ENCODE measurements at regions not wholly inside any gene's neighbourhood (a gene's known extent, or its start where the extent isn't known, plus 50 kb on each side); places are given as distances from the start of the nearest gene placed in this dataset.

GRCh38 chr7:26070290-26070689 lies 81.7 kb upstream of the NFE2L3 start:
- Histone ChIP-seq H3K9me3 (no peaks in the 10 kb centered on the region), H3K27me3 (no peaks in the 10 kb centered on the region), H3K4me1 (no peaks in the 10 kb centered on the region), H3K36me3 (no peaks in the 10 kb centered on the region), H3K27ac (no peak overlapping the region), H3K4me3 (no peak overlapping the region)
- DNase-seq (no peak), ATAC-seq (no peak), FAIRE-seq (no peak)
- TF ChIP-seq, protein P1, sequence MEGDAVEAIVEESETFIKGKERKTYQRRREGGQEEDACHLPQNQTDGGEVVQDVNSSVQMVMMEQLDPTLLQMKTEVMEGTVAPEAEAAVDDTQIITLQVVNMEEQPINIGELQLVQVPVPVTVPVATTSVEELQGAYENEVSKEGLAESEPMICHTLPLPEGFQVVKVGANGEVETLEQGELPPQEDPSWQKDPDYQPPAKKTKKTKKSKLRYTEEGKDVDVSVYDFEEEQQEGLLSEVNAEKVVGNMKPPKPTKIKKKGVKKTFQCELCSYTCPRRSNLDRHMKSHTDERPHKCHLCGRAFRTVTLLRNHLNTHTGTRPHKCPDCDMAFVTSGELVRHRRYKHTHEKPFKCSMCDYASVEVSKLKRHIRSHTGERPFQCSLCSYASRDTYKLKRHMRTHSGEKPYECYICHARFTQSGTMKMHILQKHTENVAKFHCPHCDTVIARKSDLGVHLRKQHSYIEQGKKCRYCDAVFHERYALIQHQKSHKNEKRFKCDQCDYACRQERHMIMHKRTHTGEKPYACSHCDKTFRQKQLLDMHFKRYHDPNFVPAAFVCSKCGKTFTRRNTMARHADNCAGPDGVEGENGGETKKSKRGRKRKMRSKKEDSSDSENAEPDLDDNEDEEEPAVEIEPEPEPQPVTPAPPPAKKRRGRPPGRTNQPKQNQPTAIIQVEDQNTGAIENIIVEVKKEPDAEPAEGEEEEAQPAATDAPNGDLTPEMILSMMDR (IDR thresholded peaks at IDR 0.05) = no peak
- intact Hi-C loops (cut with DNase I) = no loop called here
- 77 to 83% methylated on average over 2 of the region's 2 CpGs for WGBS, 2 donors

GRCh38 chr7:26071622-26072456 lies 80.2 kb upstream of the NFE2L3 start:
- intact Hi-C loops (cut with DNase I) = no loop called here
- FAIRE-seq = no peak
- no peak for DNase-seq
- Histone ChIP-seq H3K27ac (no peak overlapping the region), H3K9me3 (no peaks in the 10 kb centered on the region), H3K36me3 (no peaks in the 10 kb centered on the region), H3K4me1 (no peaks in the 10 kb centered on the region), H3K27me3 (no peaks in the 10 kb centered on the region), H3K4me3 (no peak overlapping the region)
- 81 to 86% methylated on average over 4 of the region's 4 CpGs for WGBS, 2 donors
- TF ChIP-seq, protein P1 (IDR thresholded peaks at IDR 0.05) = no peak
- no peak for ATAC-seq

- intact Hi-C loops (cut with DNase I) = no loop called here
- TF ChIP-seq, protein P1 (IDR thresholded peaks at IDR 0.05) = no peak
- Histone ChIP-seq H3K4me3 (no peak overlapping the region), H3K27ac (no peak overlapping the region), H3K4me1 (no peaks in the 10 kb centered on the region), H3K27me3 (no peaks in the 10 kb centered on the region), H3K36me3 (no peaks in the 10 kb centered on the region), H3K9me3 (no peaks in the 10 kb centered on the region)
- 88 to 89% methylated on average over 4 of the region's 4 CpGs for WGBS, 2 donors
- ATAC-seq (no peak), DNase-seq (no peak), FAIRE-seq (no peak)
Measured at GRCh38 chr7:26073041-26073440, 79.0 kb upstream of the NFE2L3 start.

DNA sequence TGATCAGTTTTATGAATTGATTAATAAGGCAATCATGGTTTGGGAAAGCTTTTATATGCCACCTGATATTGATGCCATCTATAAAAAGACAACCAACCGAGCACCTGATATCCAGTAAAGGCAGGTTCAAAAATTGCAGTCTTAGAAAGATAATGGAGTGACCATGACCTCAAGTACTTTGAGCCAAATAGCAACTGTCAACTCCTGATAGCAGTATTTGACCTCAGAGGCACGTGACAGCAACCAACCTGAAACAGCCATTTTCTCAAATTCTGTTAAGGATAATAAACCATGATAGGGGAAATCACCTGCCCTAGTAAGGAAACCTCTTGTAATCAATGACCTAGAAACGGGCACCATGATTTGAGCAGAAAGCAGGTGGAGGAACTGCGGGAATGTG lies 77.1 kb upstream of the NFE2L3 start:
- Histone ChIP-seq H3K27ac (no peak overlapping the region), H3K36me3 (no peaks in the 10 kb centered on the region), H3K4me3 (no peak overlapping the region), H3K4me1 (peaks cover 0 to 4% (median 0%) of the 10 kb centered on the region in 3 donors), H3K9me3 (no peaks in the 10 kb centered on the region), H3K27me3 (no peaks in the 10 kb centered on the region)
- TF ChIP-seq, protein P1 (IDR thresholded peaks at IDR 0.05) = no peak
- 53 to 62% methylated on average over 4 of the region's 4 CpGs for WGBS, 2 donors
- intact Hi-C loops (cut with DNase I) = no loop called here
- no peak for FAIRE-seq
- no peak for DNase-seq
- no peak for ATAC-seq

GRCh38 chr7:26076691-26077090 lies 75.3 kb upstream of the NFE2L3 start:
- no peaks in the 10 kb centered on the region for H3K9me3 ChIP-seq
- WGBS, 2 donors = 94 to 96% methylated on average over 6 of the region's 6 CpGs
- no peaks in the 10 kb centered on the region for H3K27me3 ChIP-seq
- no peaks in the 10 kb centered on the region for H3K36me3 ChIP-seq
- FAIRE-seq = no peak
- H3K4me3 ChIP-seq = no peak overlapping the region
- intact Hi-C loops (cut with DNase I) = no loop called here
- no peak overlapping the region for H3K27ac ChIP-seq
- TF ChIP-seq, protein P1 (IDR thresholded peaks at IDR 0.05) = no peak
- no peak for DNase-seq
- H3K4me1 ChIP-seq = peaks cover 0 to 4% (median 0%) of the 10 kb centered on the region in 3 donors
- no peak for ATAC-seq
